KMS-11 (cell line): ENCODE measurements at regions not wholly inside any gene's neighbourhood (a gene's known extent, or its start where the extent isn't known, plus 50 kb on each side); places are given as distances from the start of the nearest gene placed in this dataset.

ENCODE experiments used
- H2AFZ ChIP-seq: fragments of 200-600 bp; sonication (generic); 2 replicates; pipeline ENCODE4 v1.6.1; 2016; ENCODE audit warnings: antibody characterized with exemption, mixed run types, low read depth
- H3K27ac ChIP-seq: fragments of 200-600 bp; sonication (generic); 2 replicates; pipeline ENCODE4 v1.6.1; 2016; ENCODE audit warnings: mild to moderate bottlenecking, mixed run types
- H3K27me3 ChIP-seq: fragments of 200-600 bp; sonication (generic); 2 replicates; pipeline ENCODE4 v1.6.1; 2017; ENCODE audit warnings: mild to moderate bottlenecking, low read depth, mixed run types, moderate library complexity; ENCODE audit not compliant: insufficient read depth
- H3K36me3 ChIP-seq: fragments of 200-600 bp; sonication (generic); 2 replicates; pipeline ENCODE4 v1.6.1; 2017; ENCODE audit warnings: mild to moderate bottlenecking, mixed run types; ENCODE audit not compliant: insufficient read depth
- H3K4me1 ChIP-seq: fragments of 200-600 bp; sonication (generic); 2 replicates; pipeline ENCODE4 v1.6.1; 2016; ENCODE audit warnings: mild to moderate bottlenecking, low read depth, mixed run types; ENCODE audit not compliant: poor library complexity, severe bottlenecking
- H3K4me2 ChIP-seq: fragments of 200-600 bp; sonication (generic); 2 replicates; pipeline ENCODE4 v1.7.0; 2016; ENCODE audit warnings: mild to moderate bottlenecking, mixed run types
- H3K4me3 ChIP-seq: fragments of 200-600 bp; sonication (generic); IDR thresholded peaks from 2 replicates; pipeline ENCODE4 v1.6.1; 2017; ENCODE audit warnings: low read depth, low read length, mixed read lengths; ENCODE audit not compliant: insufficient read depth
- H3K79me2 ChIP-seq: fragments of 200-600 bp; sonication (generic); 2 replicates; pipeline ENCODE4 v1.6.1; 2016; ENCODE audit warnings: low read depth, mixed run types; ENCODE audit not compliant: insufficient read depth
- H3K9ac ChIP-seq: fragments of 200-600 bp; sonication (generic); 2 replicates; pipeline ENCODE4 v1.6.1; 2016; ENCODE audit warnings: mild to moderate bottlenecking, mixed run types
- H4K20me1 ChIP-seq: fragments of 200-600 bp; sonication (generic); 2 replicates; pipeline ENCODE4 v1.6.1; 2016; ENCODE audit warnings: mild to moderate bottlenecking, mixed run types; ENCODE audit not compliant: insufficient read depth
- TF ChIP-seq, protein P1 (sequence below): fragments of 200-600 bp; sonication (generic); conservative IDR thresholded peaks from 2 replicates; pipeline ENCODE4 v1.6.1; 2017; ENCODE audit warnings: low read depth, mild to moderate bottlenecking, antibody characterized with exemption, low read length, moderate library complexity, mixed read lengths

GRCh38 chr5:155091063-155091648 is 77.6 kb downstream of the KIF4B start:
- Histone ChIP-seq H3K79me2 (no peaks in the 10 kb centered on the region), H3K4me1 (no peaks in the 10 kb centered on the region), H4K20me1 (no peaks in the 10 kb centered on the region), H3K36me3 (no peaks in the 10 kb centered on the region), H3K27ac (no peak overlapping the region), H2AFZ (no peak overlapping the region), H3K4me3 (no peak overlapping the region), H3K9ac (no peak overlapping the region), H3K4me2 (no peak overlapping the region), H3K27me3 (no peaks in the 10 kb centered on the region)
- TF ChIP-seq, protein P1, sequence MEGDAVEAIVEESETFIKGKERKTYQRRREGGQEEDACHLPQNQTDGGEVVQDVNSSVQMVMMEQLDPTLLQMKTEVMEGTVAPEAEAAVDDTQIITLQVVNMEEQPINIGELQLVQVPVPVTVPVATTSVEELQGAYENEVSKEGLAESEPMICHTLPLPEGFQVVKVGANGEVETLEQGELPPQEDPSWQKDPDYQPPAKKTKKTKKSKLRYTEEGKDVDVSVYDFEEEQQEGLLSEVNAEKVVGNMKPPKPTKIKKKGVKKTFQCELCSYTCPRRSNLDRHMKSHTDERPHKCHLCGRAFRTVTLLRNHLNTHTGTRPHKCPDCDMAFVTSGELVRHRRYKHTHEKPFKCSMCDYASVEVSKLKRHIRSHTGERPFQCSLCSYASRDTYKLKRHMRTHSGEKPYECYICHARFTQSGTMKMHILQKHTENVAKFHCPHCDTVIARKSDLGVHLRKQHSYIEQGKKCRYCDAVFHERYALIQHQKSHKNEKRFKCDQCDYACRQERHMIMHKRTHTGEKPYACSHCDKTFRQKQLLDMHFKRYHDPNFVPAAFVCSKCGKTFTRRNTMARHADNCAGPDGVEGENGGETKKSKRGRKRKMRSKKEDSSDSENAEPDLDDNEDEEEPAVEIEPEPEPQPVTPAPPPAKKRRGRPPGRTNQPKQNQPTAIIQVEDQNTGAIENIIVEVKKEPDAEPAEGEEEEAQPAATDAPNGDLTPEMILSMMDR = no peak

DNA sequence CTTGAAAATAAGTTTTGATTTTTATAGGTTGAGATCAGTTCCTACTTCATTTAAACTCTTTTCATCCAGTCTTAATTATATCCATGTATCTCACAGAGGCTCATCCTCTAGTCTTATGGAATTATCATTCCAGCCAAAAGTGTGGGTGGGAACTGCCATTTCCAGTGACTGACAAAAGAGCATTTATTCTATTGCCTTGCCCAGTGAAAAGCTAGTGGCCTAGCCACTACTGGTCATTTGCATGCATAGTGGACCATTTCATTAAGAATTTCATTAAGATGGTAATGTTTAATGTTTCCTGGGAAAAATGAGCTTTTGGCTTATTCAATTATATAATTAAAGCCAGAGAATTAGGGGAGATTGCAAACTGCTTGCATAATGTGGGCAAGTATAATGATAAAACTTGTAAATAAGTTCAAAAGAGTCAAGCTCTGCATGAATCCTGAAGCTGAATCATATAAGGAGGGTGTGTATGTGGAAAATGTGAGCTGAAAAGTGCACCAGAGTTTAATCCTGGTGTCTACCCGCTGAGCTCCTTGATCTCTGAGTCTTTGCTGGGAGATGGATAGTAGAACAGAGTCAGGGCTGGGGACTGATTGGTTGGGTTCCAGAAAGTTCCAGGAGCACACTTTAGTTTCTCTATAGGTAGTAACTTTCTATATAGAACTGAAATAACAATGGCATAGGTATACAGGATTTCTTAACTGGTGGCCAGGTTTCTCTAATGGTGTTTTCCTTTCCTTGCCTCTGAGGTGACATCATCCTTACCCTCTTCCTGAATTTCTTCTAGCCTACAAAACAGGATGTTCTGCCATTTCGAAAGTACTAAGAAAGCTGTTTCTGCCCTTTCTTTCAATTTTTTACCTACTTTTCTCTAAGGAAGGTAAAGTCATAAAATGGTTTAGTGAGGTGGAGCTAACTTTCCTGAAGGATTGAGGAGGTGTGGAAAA is 78.5 kb downstream of the KIF4B start:
- Histone ChIP-seq H3K4me1 (no peaks in the 10 kb centered on the region), H3K79me2 (no peaks in the 10 kb centered on the region), H3K27ac (no peak overlapping the region), H4K20me1 (no peaks in the 10 kb centered on the region), H2AFZ (no peak overlapping the region), H3K4me3 (no peak overlapping the region), H3K4me2 (no peak overlapping the region), H3K36me3 (no peaks in the 10 kb centered on the region), H3K27me3 (no peaks in the 10 kb centered on the region), H3K9ac (no peak overlapping the region)
- TF ChIP-seq, protein P1 = no peak

DNA sequence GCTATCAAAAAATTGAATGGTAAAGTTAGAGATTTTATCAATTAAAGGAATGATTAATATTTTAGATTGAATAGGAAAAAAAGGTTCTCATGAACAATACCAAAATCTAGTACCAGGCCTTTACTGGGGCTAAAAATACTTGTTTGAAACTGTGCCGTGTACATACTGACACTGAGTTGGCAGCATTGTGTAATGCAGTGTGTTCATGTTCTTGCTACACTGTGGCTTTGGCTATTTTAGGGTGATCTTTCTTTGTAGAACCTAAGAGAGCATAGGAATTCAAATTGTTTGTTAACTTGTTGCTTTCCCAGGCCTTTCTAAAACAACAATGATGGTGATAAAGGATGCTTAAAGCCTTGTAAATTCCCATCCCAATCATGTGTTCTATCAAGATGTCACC is 80.9 kb downstream of the KIF4B start:
- TF ChIP-seq, protein P1 = no peak
- Histone ChIP-seq H3K4me1 (no peaks in the 10 kb centered on the region), H3K27ac (no peak overlapping the region), H3K79me2 (no peaks in the 10 kb centered on the region), H2AFZ (no peak overlapping the region), H3K4me3 (no peak overlapping the region), H3K27me3 (no peaks in the 10 kb centered on the region), H3K36me3 (no peaks in the 10 kb centered on the region), H3K9ac (no peak overlapping the region), H3K4me2 (no peak overlapping the region), H4K20me1 (no peaks in the 10 kb centered on the region)

DNA sequence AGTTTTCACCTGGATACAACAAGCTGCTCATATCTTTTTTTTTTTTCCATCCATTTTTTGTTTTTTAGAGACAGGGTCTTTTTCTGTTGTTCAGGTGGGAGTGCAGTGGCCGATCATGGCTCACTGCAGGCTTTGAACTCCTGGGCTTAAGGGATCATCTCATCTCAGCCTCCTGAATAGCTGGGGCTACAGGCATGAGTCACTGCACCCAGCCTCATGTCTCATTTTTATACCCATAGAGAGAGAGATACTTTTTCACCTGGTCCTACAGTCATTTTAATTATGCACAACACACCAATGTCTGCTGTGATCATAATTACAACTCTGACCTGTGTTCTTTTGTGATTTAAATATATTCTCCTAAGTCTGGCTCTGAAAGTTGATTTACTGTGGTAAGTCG is 84.4 kb downstream of the KIF4B start:
- Histone ChIP-seq H3K36me3 (no peaks in the 10 kb centered on the region), H4K20me1 (no peaks in the 10 kb centered on the region), H3K4me3 (no peak overlapping the region), H2AFZ (no peak overlapping the region), H3K9ac (no peak overlapping the region), H3K4me1 (no peaks in the 10 kb centered on the region), H3K79me2 (no peaks in the 10 kb centered on the region), H3K27ac (no peak overlapping the region), H3K27me3 (no peaks in the 10 kb centered on the region), H3K4me2 (no peak overlapping the region)
- TF ChIP-seq, protein P1 = no peak
